ENCODE measurements at regions not wholly inside any gene's neighbourhood (a gene's known extent, or its start where the extent isn't known, plus 50 kb on each side); places are given as distances from the start of the nearest gene placed in this dataset.
A peak's percentile ranks its signal among the peaks of the same experiment; 100 is the strongest.
"Not testable (repeated sequence)": the region's sequence is repeated elsewhere in the genome, so short reads cannot be mapped to it uniquely, and the experiment has no call there.

GRCh38 chr5:32534041-32534440 is 51.3 kb upstream of the SUB1 start:
- no peak for DNase-seq (ENCODE audit: low read depth in 2 of 2)

GRCh38 chr5:32531885-32532520 is 53.4 kb upstream of the SUB1 start:
- DNase-seq (ENCODE audit: low read depth in 2 of 2), result peak in 1 of 2 donors; percentile 30

GRCh38 chr5:32527321-32527720 is 58.0 kb upstream of the SUB1 start:
- not testable (repeated sequence) for DNase-seq (ENCODE audit: low read depth in 2 of 2)

- DNase-seq (ENCODE audit: low read depth in 2 of 2), result no peak
These were observed 58.5 kb upstream of the SUB1 start for GRCh38 chr5:32526810-32527209.

- DNase-seq (ENCODE audit: low read depth in 2 of 2), result no peak
These were observed 61.7 kb upstream of the SUB1 start for GRCh38 chr5:32523625-32524024.

- no peak for DNase-seq (ENCODE audit: low read depth in 2 of 2)
These were observed 62.8 kb upstream of the SUB1 start for GRCh38 chr5:32522429-32523143.

- DNase-seq (ENCODE audit: low read depth in 2 of 2), result no peak
These were observed 63.9 kb upstream of the SUB1 start for GRCh38 chr5:32521481-32521880.

- DNase-seq (ENCODE audit: low read depth in 2 of 2), result no peak
These were observed 64.4 kb upstream of the SUB1 start for GRCh38 chr5:32520972-32521371.

- DNase-seq (ENCODE audit: low read depth in 2 of 2), result no peak
These were observed 65.0 kb upstream of the SUB1 start for GRCh38 chr5:32520356-32520755.

GRCh38 chr5:32519508-32519907 is 65.8 kb upstream of the SUB1 start:
- DNase-seq (ENCODE audit: low read depth in 2 of 2), result no peak

- no peak for DNase-seq (ENCODE audit: low read depth in 2 of 2)
These were observed 70.3 kb upstream of the ZFR start for GRCh38 chr5:32514806-32515205.

GRCh38 chr5:32512926-32513325 is 68.4 kb upstream of the ZFR start:
- no peak for DNase-seq (ENCODE audit: low read depth in 2 of 2)

GRCh38 chr5:32511776-32512374 is 67.3 kb upstream of the ZFR start:
- no peak for DNase-seq (ENCODE audit: low read depth in 2 of 2)

- no peak for DNase-seq (ENCODE audit: low read depth in 2 of 2)
These were observed 66.3 kb upstream of the ZFR start for GRCh38 chr5:32510860-32511259.

- no peak for DNase-seq (ENCODE audit: low read depth in 2 of 2)
These were observed 64.6 kb upstream of the ZFR start for GRCh38 chr5:32508806-32509805.

- DNase-seq (ENCODE audit: low read depth in 2 of 2), result no peak
These were observed 63.3 kb upstream of the ZFR start for GRCh38 chr5:32507738-32508434.

- DNase-seq (ENCODE audit: low read depth in 2 of 2), result no peak
These were observed 62.3 kb upstream of the ZFR start for GRCh38 chr5:32506799-32507198.

GRCh38 chr5:32506201-32506661 is 61.7 kb upstream of the ZFR start:
- DNase-seq (ENCODE audit: low read depth in 2 of 2), result no peak

- DNase-seq (ENCODE audit: low read depth in 2 of 2), result no peak
These were observed 61.2 kb upstream of the ZFR start for GRCh38 chr5:32505756-32506155.

GRCh38 chr5:32504989-32505596 is 60.6 kb upstream of the ZFR start:
- no peak for DNase-seq (ENCODE audit: low read depth in 2 of 2)
